ENCODE measurements at regions not wholly inside any gene's neighbourhood (a gene's known extent, or its start where the extent isn't known, plus 50 kb on each side); places are given as distances from the start of the nearest gene placed in this dataset.

- Histone ChIP-seq H3K27ac (ENCODE audit: low read depth, low read length) (no peak overlapping the region), H3K36me3 (ENCODE audit: insufficient read depth, low read length) (no peaks in the 10 kb centered on the region), H2AFZ (ENCODE audit: low read length) (no peak overlapping the region), H4K20me1 (ENCODE audit: insufficient read depth, low read length) (no peaks in the 10 kb centered on the region), H3K79me2 (ENCODE audit: insufficient read depth, low read length) (no peaks in the 10 kb centered on the region), H3K27me3 (ENCODE audit: insufficient read depth, low read length) (peaks cover 7% of the 10 kb centered on the region), H3K4me3 (ENCODE audit: insufficient read depth, low read length) (no peak overlapping the region), H3K4me2 (ENCODE audit: insufficient read depth, low read length) (no peak overlapping the region), H3K9me3 (ENCODE audit: low read depth, low read length) (no peaks in the 10 kb centered on the region), H3K4me1 (ENCODE audit: insufficient read depth, low read length) (no peaks in the 10 kb centered on the region)
- TF ChIP-seq CTCF (IDR thresholded peaks at IDR 0.05; ENCODE audit: extremely low read depth, low read depth, low read length): no peak
- no peak for DNase-seq (ENCODE audit: insufficient read length, low spot score, missing footprints)
These were observed 183.1 kb downstream of the EMP1 start for GRCh38 chr12:13379531-13380188.

DNA sequence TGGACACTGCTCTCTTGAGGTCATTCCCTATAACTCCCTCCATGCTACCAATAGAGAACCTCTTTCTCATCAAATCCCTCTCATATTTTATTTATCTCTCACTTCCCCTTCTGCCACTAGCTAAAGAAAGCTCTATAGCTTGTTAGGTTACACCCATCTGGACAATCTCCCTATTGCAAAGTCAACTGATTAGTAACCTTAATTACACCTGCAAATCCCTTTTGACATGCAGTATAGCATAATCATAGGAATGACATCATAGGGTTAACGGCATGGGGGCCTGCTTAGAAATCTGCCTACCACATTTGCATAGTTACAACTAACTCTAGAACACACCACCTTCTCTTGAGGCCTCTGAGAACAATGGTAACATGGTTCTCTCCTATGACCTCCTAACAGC, 181.2 kb downstream of the EMP1 start:
- no peak overlapping the region for H2AFZ ChIP-seq (ENCODE audit: low read length)
- H3K4me3 ChIP-seq (ENCODE audit: insufficient read depth, low read length): no peak overlapping the region
- DNase-seq (ENCODE audit: insufficient read length, low spot score, missing footprints): no peak
- H3K36me3 ChIP-seq (ENCODE audit: insufficient read depth, low read length): no peaks in the 10 kb centered on the region
- H3K27me3 ChIP-seq (ENCODE audit: insufficient read depth, low read length): peaks cover 6% of the 10 kb centered on the region
- H3K4me1 ChIP-seq (ENCODE audit: insufficient read depth, low read length): no peaks in the 10 kb centered on the region
- no peaks in the 10 kb centered on the region for H3K9me3 ChIP-seq (ENCODE audit: low read depth, low read length)
- TF ChIP-seq CTCF (IDR thresholded peaks at IDR 0.05; ENCODE audit: extremely low read depth, low read depth, low read length): no peak
- no peaks in the 10 kb centered on the region for H3K79me2 ChIP-seq (ENCODE audit: insufficient read depth, low read length)
- H3K4me2 ChIP-seq (ENCODE audit: insufficient read depth, low read length): no peak overlapping the region
- no peak overlapping the region for H3K27ac ChIP-seq (ENCODE audit: low read depth, low read length)
- H4K20me1 ChIP-seq (ENCODE audit: insufficient read depth, low read length): no peaks in the 10 kb centered on the region

DNA sequence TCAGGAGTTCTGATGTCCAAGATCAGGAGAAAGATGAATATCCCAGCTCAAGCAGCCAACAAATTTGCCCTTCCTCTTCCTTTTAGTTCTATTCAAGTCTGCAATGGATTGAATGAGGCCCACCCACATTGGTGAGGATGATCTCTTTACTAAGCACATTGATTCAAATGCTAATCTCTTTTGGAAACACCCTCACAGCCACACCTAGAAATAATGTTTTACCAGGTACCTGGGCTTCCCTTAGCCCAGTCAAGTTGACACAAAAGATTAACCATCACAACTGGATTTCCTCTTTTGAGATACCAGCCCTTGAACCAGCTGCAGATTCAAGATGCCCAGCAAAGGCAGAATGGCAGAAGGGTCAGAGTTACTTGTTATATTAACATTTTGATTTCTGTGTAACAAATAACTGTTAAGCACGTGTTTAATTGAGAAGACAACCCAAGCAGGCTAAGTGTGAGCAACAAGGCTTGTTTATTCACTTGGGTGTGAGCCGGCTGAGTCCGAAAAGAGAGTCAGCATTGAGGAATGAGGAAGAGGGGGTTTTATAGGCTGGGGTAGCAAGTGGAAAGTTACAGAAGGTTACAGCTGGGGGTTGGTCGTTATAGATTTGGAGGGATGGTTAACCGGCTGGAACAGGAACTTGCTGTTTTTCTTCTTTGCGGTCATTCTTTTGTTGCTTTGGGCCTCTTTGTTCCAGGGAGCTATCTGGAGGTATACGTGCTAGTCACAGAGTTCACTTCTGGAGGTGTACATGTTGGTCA, 180.3 kb downstream of the EMP1 start:
- Histone ChIP-seq H3K36me3 (ENCODE audit: insufficient read depth, low read length) (no peaks in the 10 kb centered on the region), H3K4me3 (ENCODE audit: insufficient read depth, low read length) (no peak overlapping the region), H3K9me3 (ENCODE audit: low read depth, low read length) (no peaks in the 10 kb centered on the region), H3K4me2 (ENCODE audit: insufficient read depth, low read length) (no peak overlapping the region), H2AFZ (ENCODE audit: low read length) (no peak overlapping the region), H3K27me3 (ENCODE audit: insufficient read depth, low read length) (peaks cover 8% of the 10 kb centered on the region), H3K27ac (ENCODE audit: low read depth, low read length) (no peak overlapping the region), H4K20me1 (ENCODE audit: insufficient read depth, low read length) (no peaks in the 10 kb centered on the region), H3K79me2 (ENCODE audit: insufficient read depth, low read length) (no peaks in the 10 kb centered on the region), H3K4me1 (ENCODE audit: insufficient read depth, low read length) (no peaks in the 10 kb centered on the region)
- DNase-seq (ENCODE audit: insufficient read length, low spot score, missing footprints): no peak
- TF ChIP-seq CTCF (IDR thresholded peaks at IDR 0.05; ENCODE audit: extremely low read depth, low read depth, low read length): no peak

- Histone ChIP-seq H3K9me3 (ENCODE audit: low read depth, low read length) (no peaks in the 10 kb centered on the region), H3K4me1 (ENCODE audit: insufficient read depth, low read length) (no peaks in the 10 kb centered on the region), H3K36me3 (ENCODE audit: insufficient read depth, low read length) (no peaks in the 10 kb centered on the region), H3K27me3 (ENCODE audit: insufficient read depth, low read length) (peaks cover 10% of the 10 kb centered on the region), H3K4me3 (ENCODE audit: insufficient read depth, low read length) (no peak overlapping the region), H3K27ac (ENCODE audit: low read depth, low read length) (no peak overlapping the region), H3K79me2 (ENCODE audit: insufficient read depth, low read length) (no peaks in the 10 kb centered on the region), H4K20me1 (ENCODE audit: insufficient read depth, low read length) (no peaks in the 10 kb centered on the region), H2AFZ (ENCODE audit: low read length) (no peak overlapping the region), H3K4me2 (ENCODE audit: insufficient read depth, low read length) (no peak overlapping the region)
- DNase-seq (ENCODE audit: insufficient read length, low spot score, missing footprints): no peak
- no peak for TF ChIP-seq CTCF (IDR thresholded peaks at IDR 0.05; ENCODE audit: extremely low read depth, low read depth, low read length)
These were observed 179.2 kb downstream of the EMP1 start for GRCh38 chr12:13375583-13376345.

Data from osteoblast (primary cell).